NCI-H526 treated with DMSO at 0.1 percent for 48 hours (cell line): ENCODE measurements at regions not wholly inside any gene's neighbourhood (a gene's known extent, or its start where the extent isn't known, plus 50 kb on each side); places are given as distances from the start of the nearest gene placed in this dataset.

Experiments
- DNase-seq: peaks from one replicate; lab custom pipeline; 2025; lab: John Stamatoyannopoulos, UW

- DNase-seq, result no peak
Observed at GRCh38 chr10:124346831-124347230, 71.9 kb downstream of the OAT start.

GRCh38 chr10:124345521-124345920 is 73.2 kb downstream of the OAT start:
- DNase-seq, result no peak

GRCh38 chr10:124344931-124345330 is 73.8 kb downstream of the OAT start:
- DNase-seq, result no peak

GRCh38 chr10:124344266-124344590 is 74.5 kb downstream of the OAT start:
- DNase-seq, result no peak

GRCh38 chr10:124343351-124344265 is 75.1 kb downstream of the OAT start:
- DNase-seq, result no peak

GRCh38 chr10:124342821-124343170 is 75.9 kb downstream of the OAT start:
- no peak for DNase-seq

GRCh38 chr10:124342136-124342820 is 76.4 kb downstream of the OAT start:
- DNase-seq, result no peak

GRCh38 chr10:124341768-124342135 is 77.0 kb downstream of the OAT start:
- no peak for DNase-seq

GRCh38 chr10:124340033-124340760 is 78.5 kb downstream of the OAT start:
- no peak for DNase-seq

GRCh38 chr10:124339119-124340032 is 79.3 kb downstream of the OAT start:
- DNase-seq, result no peak

- DNase-seq, result no peak
Observed at GRCh38 chr10:124338276-124338925, 80.3 kb downstream of the OAT start.

- DNase-seq, result no peak
Observed at GRCh38 chr10:124336186-124336585, 82.5 kb downstream of the OAT start.

GRCh38 chr10:124333931-124334330 is 84.8 kb downstream of the OAT start:
- no peak for DNase-seq

GRCh38 chr10:124332426-124332825 is 86.3 kb downstream of the OAT start:
- DNase-seq, result no peak

- DNase-seq, result no peak
Observed at GRCh38 chr10:124329941-124330340, 88.8 kb downstream of the OAT start.

- no peak for DNase-seq
Observed at GRCh38 chr10:124329362-124329761, 89.4 kb downstream of the OAT start.

- DNase-seq, result no peak
Observed at GRCh38 chr10:124328477-124329220, 90.1 kb downstream of the OAT start.

GRCh38 chr10:124325998-124326636 is 92.6 kb downstream of the OAT start:
- no peak for DNase-seq

GRCh38 chr10:124325633-124325914 is 93.1 kb downstream of the OAT start:
- DNase-seq, result no peak

- DNase-seq, result no peak
Observed at GRCh38 chr10:124324856-124325632, 93.7 kb downstream of the OAT start.
